Thyroid gland (tissue), 4 donors: ENCODE measurements at regions not wholly inside any gene's neighbourhood (a gene's known extent, or its start where the extent isn't known, plus 50 kb on each side); places are given as distances from the start of the nearest gene placed in this dataset.

Source experiments
- DNase-seq, 2 donors: peaks; one replicate each; pipeline ENCODE4 v3.0.0-alpha.2; 2019
- H3K27ac ChIP-seq, 3 donors: fragments of 200-600 bp; sonication (generic); 1 replicate in 2 of 3; 2 replicates in 1 of 3; pipeline ENCODE4 v1.5.1; 2016 to 2019; ENCODE audit warnings: mild to moderate bottlenecking in 1 of 3, moderate library complexity in 1 of 3
- H3K27me3 ChIP-seq: fragments of 200-600 bp; sonication (generic); one replicate; pipeline ENCODE4 v1.5.1; 2019
- H3K36me3 ChIP-seq, 2 donors: fragments of 200-600 bp; sonication (generic); one replicate each; pipeline ENCODE4 v1.5.1; 2016 to 2019
- H3K4me1 ChIP-seq, 2 donors: fragments of 200-600 bp; sonication (generic); one replicate each; pipeline ENCODE4 v1.5.1; 2017 to 2019
- H3K4me3 ChIP-seq, 3 donors: fragments of 200-600 bp; sonication (generic); replicated peaks in 1 of 3; 1 replicate in 2 of 3; 2 replicates in 1 of 3; pipeline ENCODE4 v1.5.1; 2016; ENCODE audit warnings: mild to moderate bottlenecking in 1 of 3
- H3K9me3 ChIP-seq: fragments of 200-600 bp; sonication (generic); one replicate; pipeline ENCODE4 v1.5.1; 2017
- CTCF ChIP-seq, 6 experiments: fragments of 200-600 bp in 3 of 6; fragments of 450-650 bp in 3 of 6; sonication (generic) in 3 of 6; IDR thresholded peaks; one replicate each; pipeline ENCODE4 v1.5.1; 2016 to 2019; ENCODE audit warnings: antibody characterized with exemption in 6 of 6, mild to moderate bottlenecking in 2 of 6, inconsistent platforms in 1 of 6, moderate library complexity in 1 of 6
- POLR2A ChIP-seq, 2 donors: fragments of 450-650 bp; IDR thresholded peaks; one replicate each; pipeline ENCODE4 v1.6.1; 2017; ENCODE audit warnings: antibody characterized with exemption in 2 of 2, mild to moderate bottlenecking in 2 of 2, moderate library complexity in 1 of 2
- WGBS, 2 donors: methylation state at CpG; one replicate each; pipeline ENCODE4 v1.1.5; 2017; 5-methylcytosine and 5-hydroxymethylcytosine counted together
- intact Hi-C: fragments of 100-400 bp; cut with DNase I; formaldehyde crosslinking; loops from one replicate; pipeline ENCODE4 v1.15.1; 2023

- DNase-seq = no peak
- no peaks in the 10 kb centered on the region for H3K4me1 ChIP-seq
- intact Hi-C loops = no loop called here
- H3K27ac ChIP-seq = no peak overlapping the region
- no peaks in the 10 kb centered on the region for H3K27me3 ChIP-seq
- no peaks in the 10 kb centered on the region for H3K36me3 ChIP-seq
- TF ChIP-seq CTCF (IDR thresholded peaks at IDR 0.05) (no peak), POLR2A (IDR thresholded peaks at IDR 0.05) (no peak)
- H3K4me3 ChIP-seq = no peak overlapping the region
- no peaks in the 10 kb centered on the region for H3K9me3 ChIP-seq
- WGBS, 2 donors = 88 to 91% methylated on average over 2 of the region's 2 CpGs
Measured at GRCh38 chr7:79951415-79951814, 183.2 kb upstream of the GNAI1 start.

- Histone ChIP-seq H3K27me3 (no peaks in the 10 kb centered on the region), H3K27ac (no peak overlapping the region), H3K4me1 (no peaks in the 10 kb centered on the region), H3K9me3 (no peaks in the 10 kb centered on the region), H3K36me3 (no peaks in the 10 kb centered on the region), H3K4me3 (no peak overlapping the region)
- intact Hi-C loops = no loop called here
- TF ChIP-seq POLR2A (IDR thresholded peaks at IDR 0.05) (no peak), CTCF (IDR thresholded peaks at IDR 0.05) (no peak)
- DNase-seq = no peak
- WGBS, 2 donors = 72 to 86% methylated on average over 3 of the region's 3 CpGs
Measured at GRCh38 chr7:79949778-79950177, 184.9 kb upstream of the GNAI1 start.

- DNase-seq = no peak
- no peaks in the 10 kb centered on the region for H3K4me1 ChIP-seq
- H3K36me3 ChIP-seq = no peaks in the 10 kb centered on the region
- TF ChIP-seq CTCF (IDR thresholded peaks at IDR 0.05) (no peak), POLR2A (IDR thresholded peaks at IDR 0.05) (no peak)
- no peak overlapping the region for H3K27ac ChIP-seq
- WGBS, 2 donors = 48 to 53% methylated on average over 3 of the region's 3 CpGs
- intact Hi-C loops = no loop called here
- no peaks in the 10 kb centered on the region for H3K9me3 ChIP-seq
- H3K4me3 ChIP-seq = no peak overlapping the region
- no peaks in the 10 kb centered on the region for H3K27me3 ChIP-seq
Measured at GRCh38 chr7:79936281-79936983, 198.2 kb upstream of the GNAI1 start.

- TF ChIP-seq POLR2A (IDR thresholded peaks at IDR 0.05) (no peak), CTCF (IDR thresholded peaks at IDR 0.05) (no peak)
- Histone ChIP-seq H3K4me3 (no peak overlapping the region), H3K4me1 (no peaks in the 10 kb centered on the region), H3K27me3 (no peaks in the 10 kb centered on the region), H3K9me3 (no peaks in the 10 kb centered on the region), H3K27ac (no peak overlapping the region), H3K36me3 (no peaks in the 10 kb centered on the region)
- WGBS, 2 donors = 94% methylated on average over 9 of the region's 9 CpGs
- intact Hi-C loops = no loop called here
- no peak for DNase-seq
Measured at GRCh38 chr7:79934727-79935126, 199.9 kb upstream of the GNAI1 start.

- no peaks in the 10 kb centered on the region for H3K4me1 ChIP-seq
- 40 to 51% methylated on average over 3 of the region's 3 CpGs for WGBS, 2 donors
- H3K27ac ChIP-seq = no peak overlapping the region
- H3K27me3 ChIP-seq = no peaks in the 10 kb centered on the region
- no peak for DNase-seq
- TF ChIP-seq POLR2A (IDR thresholded peaks at IDR 0.05) (no peak), CTCF (IDR thresholded peaks at IDR 0.05) (no peak)
- no peaks in the 10 kb centered on the region for H3K36me3 ChIP-seq
- no peak overlapping the region for H3K4me3 ChIP-seq
- intact Hi-C loops = no loop called here
- no peaks in the 10 kb centered on the region for H3K9me3 ChIP-seq
Measured at GRCh38 chr7:79933144-79933543, 201.5 kb upstream of the GNAI1 start.
